Embryonic facial prominence (tissue), 1 donor: ENCODE measurements at regions not wholly inside any gene's neighbourhood (a gene's known extent, or its start where the extent isn't known, plus 50 kb on each side); places are given as distances from the start of the nearest gene placed in this dataset.

ENCODE experiments used
- DNase-seq: peaks from one replicate; pipeline ENCODE4 v3.0.0-alpha.2; 2016; ENCODE audit errors: extremely low spot score

DNA sequence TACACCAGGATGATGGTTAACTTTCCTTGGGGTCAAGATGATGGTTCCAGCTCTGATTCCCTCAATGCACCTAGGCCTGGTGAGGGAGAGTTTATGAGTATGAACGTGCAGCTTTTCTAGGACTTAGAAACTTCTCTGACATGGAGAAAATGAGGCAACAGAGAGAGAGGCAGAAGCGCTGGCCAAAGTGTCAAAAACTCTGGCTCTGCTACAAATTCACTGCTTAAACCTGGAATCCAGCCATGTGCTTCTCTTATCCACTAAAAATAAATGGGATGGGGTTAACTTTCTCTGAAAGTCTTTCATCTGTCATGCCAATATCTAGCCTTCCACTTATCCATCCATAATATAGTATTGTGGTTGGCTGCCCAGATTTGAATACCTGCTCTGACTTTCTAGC is 568.7 kb downstream of the MED13L start:
- DNase-seq, result no peak

GRCh38 chr12:115700896-115701465 is 576.5 kb downstream of the MED13L start:
- DNase-seq, result no peak

GRCh38 chr12:115700081-115700480 is 577.4 kb downstream of the MED13L start:
- DNase-seq, result no peak

- no peak for DNase-seq
These were observed 579.2 kb downstream of the MED13L start for GRCh38 chr12:115698257-115698656.

DNA sequence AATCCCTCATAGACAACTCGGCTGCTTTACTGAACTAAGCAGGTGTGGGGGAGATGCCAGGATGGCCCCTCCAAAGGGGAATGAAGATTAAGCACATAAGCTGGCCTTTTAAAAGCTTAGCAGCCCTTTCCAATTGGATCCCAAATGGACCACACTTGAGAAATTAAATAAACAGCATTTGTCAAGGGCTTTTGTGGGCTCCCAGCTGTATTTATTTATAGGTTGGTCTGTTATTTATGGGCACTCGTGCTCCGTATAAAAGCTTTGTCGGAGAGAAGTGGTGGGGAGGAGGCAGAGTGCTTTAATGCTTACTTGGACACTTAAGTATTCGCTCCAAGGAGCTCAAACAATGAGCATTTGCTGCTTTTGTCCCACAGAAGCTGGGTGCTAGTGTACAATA is 580.2 kb downstream of the MED13L start:
- DNase-seq, result no peak

DNA sequence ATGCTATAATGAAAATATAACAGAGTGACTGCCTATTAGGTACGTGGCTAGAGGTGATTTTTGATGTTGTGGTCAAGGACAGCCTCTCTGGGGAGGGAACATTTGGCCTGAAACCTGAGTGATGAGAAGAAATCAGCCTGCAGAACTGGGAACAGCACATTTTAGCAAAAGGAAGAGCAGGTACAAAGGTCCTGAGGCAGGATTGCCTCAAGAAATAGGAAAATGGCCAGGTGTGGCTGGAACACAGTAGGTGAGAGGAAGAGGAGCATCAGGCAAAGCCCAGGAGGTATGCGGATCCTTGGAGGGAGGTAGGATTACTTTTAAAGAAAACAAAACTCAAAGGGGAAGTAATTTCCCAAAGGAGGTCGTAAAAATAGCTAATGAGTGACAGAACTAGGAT is 582.9 kb downstream of the MED13L start:
- no peak for DNase-seq

- no peak for DNase-seq
These were observed 583.5 kb downstream of the MED13L start for GRCh38 chr12:115693970-115694369.

- DNase-seq, result no peak
These were observed 586.4 kb downstream of the MED13L start for GRCh38 chr12:115691123-115691522.

DNA sequence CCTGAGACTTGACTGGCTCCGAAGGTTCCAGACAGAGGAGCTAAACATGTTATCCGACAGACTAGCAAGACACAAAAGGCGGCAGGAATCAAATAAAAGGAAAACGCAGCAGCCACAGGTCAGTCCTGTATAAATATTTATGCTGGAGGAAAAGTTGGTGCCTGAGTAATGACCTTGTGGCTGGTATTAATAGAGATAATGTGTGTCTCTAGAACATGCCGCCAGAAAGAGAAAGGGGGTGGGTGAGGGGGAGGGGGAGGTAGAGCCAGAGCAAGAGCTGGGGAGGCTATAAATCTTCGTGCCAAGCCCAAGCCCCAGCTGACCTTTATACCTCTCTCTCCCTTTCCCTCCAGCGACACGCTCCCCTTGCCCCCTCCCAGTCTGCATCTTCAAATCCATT is 590.4 kb downstream of the MED13L start:
- no peak for DNase-seq

- no peak for DNase-seq
These were observed 594.2 kb downstream of the MED13L start for GRCh38 chr12:115683240-115683780.

GRCh38 chr12:115680967-115681366 is 596.5 kb downstream of the MED13L start:
- DNase-seq, result no peak

DNA sequence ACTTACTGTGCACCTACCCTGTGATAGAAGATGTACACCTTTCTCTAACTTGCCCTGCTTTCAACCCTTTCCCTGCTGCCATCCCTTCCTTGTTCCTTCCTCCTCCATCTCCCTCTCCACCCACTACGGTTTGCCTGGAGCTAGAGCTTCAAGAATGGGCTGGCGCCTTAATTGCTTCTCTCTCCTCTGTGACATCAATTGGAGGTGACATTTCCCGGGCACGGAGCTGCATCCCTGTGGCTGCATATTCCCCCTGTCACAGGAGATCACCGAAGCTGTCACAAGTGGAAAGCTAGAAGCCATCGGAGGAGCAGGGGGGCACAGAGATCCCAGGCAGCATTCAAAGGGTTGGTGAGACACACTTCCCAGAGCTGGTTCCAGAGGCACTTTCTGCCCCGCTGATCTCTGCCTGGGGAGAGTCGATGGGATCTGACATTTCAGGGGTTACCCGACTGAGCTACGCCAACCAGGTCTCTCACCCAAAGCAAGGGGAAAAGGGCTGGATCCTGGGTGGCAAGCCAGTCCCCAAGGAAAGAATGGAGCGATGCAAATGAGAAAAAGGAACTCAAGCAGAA is 604.9 kb downstream of the MED13L start:
- no peak for DNase-seq

DNA sequence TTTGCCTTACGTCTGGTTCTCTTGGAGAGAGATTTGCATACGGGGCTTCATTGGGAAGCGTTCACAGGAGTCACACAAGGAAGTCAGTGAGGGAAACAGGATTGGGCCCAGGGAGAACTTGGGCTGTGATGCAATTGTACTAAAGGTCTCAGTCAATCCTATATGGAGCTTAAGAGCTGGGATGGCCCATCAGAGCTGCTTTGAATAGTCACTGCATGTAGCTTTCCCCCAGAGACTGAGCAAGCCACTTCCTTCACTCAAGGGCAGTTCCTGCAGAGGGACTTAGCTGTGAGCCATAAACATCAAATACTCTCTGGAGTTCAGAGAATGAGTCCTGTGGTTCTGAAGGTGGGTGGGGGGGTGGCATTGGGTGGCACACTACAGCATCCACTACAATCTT is 605.4 kb downstream of the MED13L start:
- no peak for DNase-seq

DNA sequence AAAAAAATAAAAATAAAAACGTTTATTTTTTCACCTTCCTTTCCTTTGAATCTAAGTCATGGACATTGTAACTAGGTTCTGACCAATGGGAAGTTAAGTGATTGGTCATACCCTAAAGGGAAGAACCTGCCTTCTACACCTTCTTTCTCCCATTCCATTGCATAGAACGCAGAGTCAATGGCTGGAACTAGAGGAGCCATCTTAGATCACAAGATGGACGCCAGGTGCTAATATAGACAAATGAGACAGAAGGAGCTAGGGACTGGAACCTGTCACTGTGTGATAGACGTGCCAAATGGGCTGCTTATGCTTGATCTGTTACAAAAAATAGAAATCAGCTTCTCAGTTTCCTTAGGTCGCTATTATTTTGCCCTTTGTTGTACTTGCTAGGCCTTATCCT is 606.6 kb downstream of the MED13L start:
- no peak for DNase-seq

DNA sequence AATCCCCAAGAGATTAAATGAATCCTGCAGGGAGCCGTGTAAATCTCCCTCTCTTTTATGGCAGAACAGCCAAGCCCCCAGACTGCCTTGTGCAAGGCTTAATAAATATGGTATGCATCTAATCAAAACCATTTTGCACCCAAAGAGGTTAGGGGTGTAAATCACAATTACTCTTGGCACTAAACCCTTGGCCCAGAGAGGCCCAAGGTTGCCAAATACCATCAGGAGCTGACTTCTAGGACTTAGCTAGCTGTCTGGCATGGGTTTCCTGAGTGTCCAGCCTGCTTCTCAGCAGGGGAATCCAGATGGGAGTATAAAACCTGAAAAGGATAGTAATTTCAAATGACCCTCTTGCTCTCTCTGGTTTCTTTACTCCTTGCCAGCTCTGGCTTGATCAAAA is 610.4 kb downstream of the MED13L start:
- no peak for DNase-seq

- no peak for DNase-seq
These were observed 611.3 kb downstream of the MED13L start for GRCh38 chr12:115666168-115666567.

- DNase-seq, result no peak
These were observed 616.4 kb downstream of the MED13L start for GRCh38 chr12:115661112-115661511.

DNA sequence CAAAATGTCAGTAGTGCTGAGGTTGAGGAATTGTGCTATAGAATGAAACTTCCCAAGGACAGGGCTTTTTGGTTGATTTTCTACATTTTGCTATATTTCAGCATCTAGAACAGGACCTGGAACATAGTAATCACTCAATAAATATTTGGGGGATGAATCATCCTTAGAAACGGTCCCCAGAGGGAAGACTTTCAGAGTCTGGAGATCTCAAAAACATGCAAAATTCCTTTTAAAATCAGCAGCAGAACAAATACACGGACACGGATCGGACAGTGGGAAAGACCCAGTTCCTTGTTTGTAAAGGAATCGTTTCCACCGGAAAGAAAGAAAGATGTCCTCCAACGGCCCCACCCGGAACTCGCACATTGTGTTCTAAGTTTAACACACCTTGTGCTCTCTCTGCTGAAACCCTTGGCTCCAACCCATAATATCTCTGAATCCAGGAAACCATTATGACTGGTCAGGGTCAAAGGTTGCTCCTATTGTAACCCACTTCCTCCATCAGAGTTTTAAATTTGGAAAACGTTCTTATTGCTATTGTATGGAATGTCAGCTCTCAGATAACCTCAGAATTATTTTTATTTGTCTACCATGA is 617.2 kb downstream of the MED13L start:
- DNase-seq, result no peak

GRCh38 chr12:115659422-115659821 is 618.1 kb downstream of the MED13L start:
- DNase-seq, result no peak

DNA sequence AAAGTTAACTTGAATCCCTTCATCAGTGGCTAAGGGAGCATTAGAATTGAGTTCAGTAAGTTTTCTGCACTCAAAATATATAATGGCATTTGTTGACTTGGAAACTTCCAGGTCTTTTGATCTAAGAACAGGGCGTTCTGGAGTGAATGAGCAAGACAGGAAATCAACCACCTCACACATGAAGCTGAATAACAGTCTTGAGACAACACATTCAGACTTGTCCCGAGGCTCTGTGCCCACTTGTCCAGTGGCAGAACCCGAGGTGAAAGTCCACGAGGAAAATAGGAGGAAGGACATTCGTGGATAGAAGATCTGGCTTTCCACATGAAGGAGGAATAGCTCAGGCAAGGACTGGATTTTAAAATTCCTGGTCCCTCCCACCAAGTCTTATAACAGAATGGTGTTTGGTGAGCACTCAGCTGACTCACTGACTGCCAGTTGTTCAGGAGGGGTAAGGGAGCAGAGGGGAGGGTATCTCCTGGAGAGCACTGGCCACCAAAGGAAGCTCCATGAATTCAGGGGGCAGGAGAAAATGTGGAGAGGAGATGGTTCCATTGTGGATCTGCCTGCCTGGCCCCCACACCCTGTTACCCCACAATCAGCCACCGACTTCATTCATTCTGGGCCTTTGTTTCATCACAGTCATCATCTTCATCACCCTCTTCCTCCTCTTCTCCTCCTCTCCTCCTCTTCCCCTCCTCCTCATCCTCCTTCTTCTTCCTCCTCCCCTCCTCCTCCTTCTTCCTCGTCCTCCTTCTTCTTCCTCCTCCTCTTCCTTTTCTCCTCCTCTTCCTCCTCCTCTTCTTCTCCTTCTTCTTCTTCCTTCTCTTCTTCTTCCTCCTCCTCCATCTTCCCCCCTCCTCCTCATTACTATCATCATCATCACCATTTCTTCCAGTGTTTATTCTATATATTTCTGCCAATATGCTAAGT is 620.1 kb downstream of the MED13L start:
- DNase-seq, result no peak

- DNase-seq, result no peak
These were observed 627.5 kb downstream of the MED13L start for GRCh38 chr12:115650026-115650425.

DNA sequence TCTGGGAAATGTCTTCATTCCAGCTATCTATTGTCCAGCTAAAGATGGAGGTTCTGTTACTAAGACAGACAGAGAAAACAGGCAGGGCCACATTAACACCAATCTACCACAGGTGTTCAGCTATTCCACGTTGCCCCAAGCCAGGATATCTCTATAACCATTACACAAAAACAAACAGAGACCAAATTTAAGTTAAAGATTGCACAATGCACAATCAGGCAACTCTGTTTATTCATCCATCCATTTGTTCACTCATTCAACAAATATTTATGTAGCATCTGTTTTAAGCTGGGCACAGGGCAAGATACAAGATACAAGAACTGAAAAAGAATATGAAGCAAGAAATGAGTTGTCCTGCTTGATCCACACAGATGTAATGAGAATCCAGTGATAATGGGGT is 629.0 kb downstream of the MED13L start:
- DNase-seq, result no peak
